AG04450 (cell line): ENCODE measurements at regions not wholly inside any gene's neighbourhood (a gene's known extent, or its start where the extent isn't known, plus 50 kb on each side); places are given as distances from the start of the nearest gene placed in this dataset.

Experiments
- CTCF ChIA-PET: fragments of 300-600, 350-600 bp; formaldehyde crosslinking; extraction: SDS; loops from one replicate; lab custom pipeline; 2022; ENCODE audit warnings: antibody characterized with exemption, inconsistent platforms; lab: Charles Lee
- POLR2A ChIA-PET: fragments of 350-600 bp; formaldehyde crosslinking; extraction: SDS; loops from one replicate; lab custom pipeline; 2021; ENCODE audit warnings: antibody characterized with exemption, inconsistent platforms; lab: Yijun Ruan, JAX
- DNase-seq: peaks from one replicate; pipeline ENCODE4 v3.0.0-alpha.2; 2011; ENCODE audit warnings: low read depth, low spot score
- H3K27ac ChIP-seq: one replicate; pipeline ENCODE4 v1.5.1; 2012; ENCODE audit warnings: low read depth, low read length, control low read depth
- H3K27me3 ChIP-seq: one replicate; pipeline ENCODE4 v1.6.0; 2012; ENCODE audit warnings: low read length; ENCODE audit not compliant: control insufficient read depth, insufficient read depth
- H3K4me3 ChIP-seq: 2 replicates; pipeline ENCODE4 v1.5.1; 2011; ENCODE audit warnings: mild to moderate bottlenecking, low read depth, low read length, control low read depth
- H3K9me3 ChIP-seq: 2 replicates; pipeline ENCODE4 v1.5.1; 2012; ENCODE audit warnings: low read length; ENCODE audit not compliant: control insufficient read depth, insufficient read depth
- CTCF ChIP-seq: IDR thresholded peaks from 2 replicates; pipeline ENCODE4 v1.5.1; 2011; ENCODE audit warnings: low read depth, low read length, control low read depth, inconsistent platforms

- POLR2A ChIA-PET, result no interaction called here
- Histone ChIP-seq H3K27me3 (no peaks in the 10 kb centered on the region), H3K27ac (no peak overlapping the region), H3K4me3 (no peak overlapping the region), H3K9me3 (no peaks in the 10 kb centered on the region; the same call in 1 of the 2 replicates)
- TF ChIP-seq CTCF, result no peak
- no peak for DNase-seq
- CTCF ChIA-PET, result no interaction called here
Measured at GRCh38 chr2:136658201-136658600, 107.1 kb upstream of the THSD7B start.

GRCh38 chr2:136653861-136654260 lies 111.5 kb upstream of the THSD7B start:
- no peaks in the 10 kb centered on the region for H3K27me3 ChIP-seq
- ChIA-PET POLR2A (no interaction called here), CTCF (no interaction called here)
- TF ChIP-seq CTCF, result no peak
- no peak for DNase-seq
- no peak overlapping the region for H3K27ac ChIP-seq
- no peak overlapping the region for H3K4me3 ChIP-seq
- peaks cover 2% of the 10 kb centered on the region; the same call in 1 of the 2 replicates for H3K9me3 ChIP-seq

- POLR2A ChIA-PET, result no interaction called here
- H3K27me3 ChIP-seq, result no peaks in the 10 kb centered on the region
- no peak overlapping the region for H3K4me3 ChIP-seq
- H3K9me3 ChIP-seq, result peaks cover 12% of the 10 kb centered on the region
- CTCF ChIA-PET, result no interaction called here
- H3K27ac ChIP-seq, result no peak overlapping the region
- no peak for DNase-seq
- no peak for TF ChIP-seq CTCF
Measured at GRCh38 chr2:136651456-136652010, 113.8 kb upstream of the THSD7B start.

- no peak overlapping the region for H3K4me3 ChIP-seq
- peaks cover 18% of the 10 kb centered on the region for H3K9me3 ChIP-seq
- POLR2A ChIA-PET, result no interaction called here
- no peak overlapping the region for H3K27ac ChIP-seq
- no peak for DNase-seq
- TF ChIP-seq CTCF, result no peak
- CTCF ChIA-PET, result no interaction called here
- no peaks in the 10 kb centered on the region for H3K27me3 ChIP-seq
Measured at GRCh38 chr2:136647039-136647438, 118.3 kb upstream of the THSD7B start.

- Histone ChIP-seq H3K4me3 (no peak overlapping the region), H3K27me3 (no peaks in the 10 kb centered on the region), H3K27ac (no peak overlapping the region), H3K9me3 (peaks cover 18% of the 10 kb centered on the region)
- DNase-seq, result no peak
- TF ChIP-seq CTCF, result no peak
- POLR2A ChIA-PET, result no interaction called here
- CTCF ChIA-PET, result no interaction called here
Measured at GRCh38 chr2:136645236-136645828, 120.0 kb upstream of the THSD7B start.
